Osteocyte (in vitro differentiated cells): ENCODE measurements at regions not wholly inside any gene's neighbourhood (a gene's known extent, or its start where the extent isn't known, plus 50 kb on each side); places are given as distances from the start of the nearest gene placed in this dataset.

ENCODE experiments used
- DNase-seq: peaks from one replicate; pipeline ENCODE4 v3.0.0; 2021; ENCODE audit warnings: mixed read lengths; ENCODE audit not compliant: unreplicated experiment; ENCODE audit errors: extremely low spot score
- H3K27ac Mint-ChIP-seq: one replicate; pipeline ENCODE4 v1.8.0; 2021; ENCODE audit warnings: mild to moderate bottlenecking, mixed read lengths; ENCODE audit not compliant: unreplicated experiment
- H3K27me3 Mint-ChIP-seq: one replicate; pipeline ENCODE4 v1.8.0; 2021; ENCODE audit warnings: mixed read lengths; ENCODE audit not compliant: unreplicated experiment
- H3K36me3 Mint-ChIP-seq: one replicate; pipeline ENCODE4 v1.8.0; 2021; ENCODE audit warnings: mixed read lengths; ENCODE audit not compliant: unreplicated experiment
- H3K4me1 Mint-ChIP-seq: one replicate; pipeline ENCODE4 v1.8.0; 2021; ENCODE audit warnings: mixed read lengths; ENCODE audit not compliant: unreplicated experiment
- H3K4me3 Mint-ChIP-seq: one replicate; pipeline ENCODE4 v1.8.0; 2021; ENCODE audit warnings: mild to moderate bottlenecking, moderate library complexity, mixed read lengths; ENCODE audit not compliant: unreplicated experiment
- H3K9me3 Mint-ChIP-seq: one replicate; pipeline ENCODE4 v1.8.0; 2021; ENCODE audit warnings: mixed read lengths; ENCODE audit not compliant: unreplicated experiment
- CTCF ChIP-seq: fragments of 200-600 bp; sonication (generic); IDR thresholded peaks from 2 replicates; pipeline ENCODE4 v1.5.0; 2021; ENCODE audit warnings: antibody characterized with exemption, mild to moderate bottlenecking, moderate library complexity

GRCh38 chr12:19030603-19031002 lies 98.9 kb upstream of the PLEKHA5 start:
- no peak for TF ChIP-seq CTCF
- H3K36me3 Mint-ChIP-seq = no peaks in the 10 kb centered on the region
- peaks cover 46% of the 10 kb centered on the region for H3K4me1 Mint-ChIP-seq
- no peak for DNase-seq
- no peaks in the 10 kb centered on the region for H3K27me3 Mint-ChIP-seq
- peak overlapping the region; percentile 91 for H3K27ac Mint-ChIP-seq
- no peak overlapping the region for H3K4me3 Mint-ChIP-seq
- peaks cover 9% of the 10 kb centered on the region for H3K9me3 Mint-ChIP-seq

- Mint-ChIP-seq H3K36me3 (no peaks in the 10 kb centered on the region), H3K27ac (peak overlapping the region; percentile 91), H3K4me3 (no peak overlapping the region), H3K27me3 (no peaks in the 10 kb centered on the region), H3K4me1 (peaks cover 47% of the 10 kb centered on the region), H3K9me3 (peaks cover 5% of the 10 kb centered on the region)
- TF ChIP-seq CTCF = no peak
- DNase-seq = no peak
Observed at GRCh38 chr12:19031032-19031431, 98.5 kb upstream of the PLEKHA5 start.

GRCh38 chr12:19032826-19033225 lies 96.7 kb upstream of the PLEKHA5 start:
- Mint-ChIP-seq H3K4me1 (peaks cover 56% of the 10 kb centered on the region), H3K9me3 (peaks cover 5% of the 10 kb centered on the region), H3K27me3 (no peaks in the 10 kb centered on the region), H3K27ac (no peak overlapping the region), H3K36me3 (no peaks in the 10 kb centered on the region), H3K4me3 (no peak overlapping the region)
- no peak for TF ChIP-seq CTCF
- DNase-seq = no peak

GRCh38 chr12:19033244-19033643 lies 96.3 kb upstream of the PLEKHA5 start:
- Mint-ChIP-seq H3K36me3 (no peaks in the 10 kb centered on the region), H3K27me3 (no peaks in the 10 kb centered on the region), H3K4me1 (peaks cover 57% of the 10 kb centered on the region), H3K4me3 (no peak overlapping the region), H3K27ac (no peak overlapping the region), H3K9me3 (peaks cover 5% of the 10 kb centered on the region)
- no peak for TF ChIP-seq CTCF
- no peak for DNase-seq

GRCh38 chr12:19034937-19035336 lies 94.6 kb upstream of the PLEKHA5 start:
- Mint-ChIP-seq H3K4me3 (no peak overlapping the region), H3K4me1 (peaks cover 67% of the 10 kb centered on the region), H3K27ac (no peak overlapping the region), H3K36me3 (no peaks in the 10 kb centered on the region), H3K9me3 (peaks cover 5% of the 10 kb centered on the region), H3K27me3 (no peaks in the 10 kb centered on the region)
- DNase-seq = no peak
- TF ChIP-seq CTCF = no peak
